Vagina (tissue), 2 donors: ENCODE measurements at regions not wholly inside any gene's neighbourhood (a gene's known extent, or its start where the extent isn't known, plus 50 kb on each side); places are given as distances from the start of the nearest gene placed in this dataset.

Experiments used
- POLR2AphosphoS5 ChIP-seq, 2 donors: sonication (generic); formaldehyde crosslinking; IDR thresholded peaks; one replicate each; pipeline ENCODE4 v1.9.0; 2017; ENCODE audit warnings: antibody characterized with exemption in 2 of 2, mild to moderate bottlenecking in 2 of 2, low read depth in 1 of 2; ENCODE audit not compliant: insufficient read depth in 1 of 2
- TF ChIP-seq, protein P1 (sequence below), 3 experiments: fragments of 450-650 bp in 2 of 3; fragments of 200-600 bp in 1 of 3; sonication (generic) in 1 of 3; IDR thresholded peaks; one replicate each; pipeline ENCODE4 v1.5.1; 2017 to 2019; ENCODE audit warnings: antibody characterized with exemption in 3 of 3, mild to moderate bottlenecking in 2 of 3, moderate library complexity in 2 of 3

DNA sequence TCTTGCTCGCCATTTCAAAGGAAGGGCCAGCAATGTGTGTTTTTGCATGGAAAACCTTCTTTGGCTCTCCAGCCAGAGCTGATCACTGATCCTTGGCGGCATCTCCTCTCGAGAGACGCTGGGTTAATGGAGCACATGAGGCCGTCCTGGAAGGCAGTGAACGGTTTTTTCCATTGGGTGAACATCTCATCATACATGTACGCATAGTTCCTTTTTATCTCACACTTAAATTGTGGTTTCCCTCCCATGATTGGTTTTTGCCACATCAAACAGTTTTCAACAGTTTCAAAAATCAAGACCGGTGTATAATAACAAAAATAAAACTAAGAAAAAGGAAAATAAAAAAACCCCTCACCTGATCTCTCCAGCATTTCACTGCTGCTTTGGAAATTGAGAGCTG is 276.4 kb downstream of the TCF7L2 start:
- TF ChIP-seq, protein P1, sequence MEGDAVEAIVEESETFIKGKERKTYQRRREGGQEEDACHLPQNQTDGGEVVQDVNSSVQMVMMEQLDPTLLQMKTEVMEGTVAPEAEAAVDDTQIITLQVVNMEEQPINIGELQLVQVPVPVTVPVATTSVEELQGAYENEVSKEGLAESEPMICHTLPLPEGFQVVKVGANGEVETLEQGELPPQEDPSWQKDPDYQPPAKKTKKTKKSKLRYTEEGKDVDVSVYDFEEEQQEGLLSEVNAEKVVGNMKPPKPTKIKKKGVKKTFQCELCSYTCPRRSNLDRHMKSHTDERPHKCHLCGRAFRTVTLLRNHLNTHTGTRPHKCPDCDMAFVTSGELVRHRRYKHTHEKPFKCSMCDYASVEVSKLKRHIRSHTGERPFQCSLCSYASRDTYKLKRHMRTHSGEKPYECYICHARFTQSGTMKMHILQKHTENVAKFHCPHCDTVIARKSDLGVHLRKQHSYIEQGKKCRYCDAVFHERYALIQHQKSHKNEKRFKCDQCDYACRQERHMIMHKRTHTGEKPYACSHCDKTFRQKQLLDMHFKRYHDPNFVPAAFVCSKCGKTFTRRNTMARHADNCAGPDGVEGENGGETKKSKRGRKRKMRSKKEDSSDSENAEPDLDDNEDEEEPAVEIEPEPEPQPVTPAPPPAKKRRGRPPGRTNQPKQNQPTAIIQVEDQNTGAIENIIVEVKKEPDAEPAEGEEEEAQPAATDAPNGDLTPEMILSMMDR (IDR thresholded peaks at IDR 0.05), result no peak
- no peak for TF ChIP-seq POLR2AphosphoS5 (IDR thresholded peaks at IDR 0.05; ENCODE audit: insufficient read depth in 1 of 2, low read depth in 1 of 2)
